ENCODE measurements at regions not wholly inside any gene's neighbourhood (a gene's known extent, or its start where the extent isn't known, plus 50 kb on each side); places are given as distances from the start of the nearest gene placed in this dataset.

- DNase-seq (no peak), ATAC-seq (ENCODE audit: low read depth) (no peak)
- ChIA-PET CTCF (no interaction called here), POLR2A (no interaction called here)
- TF ChIP-seq CTCF (IDR thresholded peaks at IDR 0.05) (no peak), EZH2 (IDR thresholded peaks at IDR 0.05; ENCODE audit: borderline replicate concordance, insufficient read depth, low read depth, low read length, poor library complexity, severe bottlenecking) (no peak)
- Histone ChIP-seq H3K4me2 (replicated peaks; ENCODE audit: low read depth, low read length, poor library complexity, severe bottlenecking) (no peak overlapping the region), H3K4me3 (ENCODE audit: control extremely low read depth in 1 of 5, extremely low read depth in 1 of 5, insufficient read depth in 1 of 5, low read depth in 2 of 5, low read length in 4 of 5) (no peak overlapping the region), H4K20me1 (ENCODE audit: control insufficient read depth, insufficient read depth, low read length, poor library complexity, severe bottlenecking) (no peaks in the 10 kb centered on the region), H3K9ac (ENCODE audit: low read length) (no peak overlapping the region), H3K27me3 (replicated peaks in 1 of 4; ENCODE audit: control extremely low read depth in 1 of 4, control insufficient read depth in 3 of 4, insufficient read depth in 4 of 4, low read length in 3 of 4) (peaks cover 0 to 10% (median 1%) of the 10 kb centered on the region in 4 experiments), H3K27ac (ENCODE audit: low read length in 2 of 2) (no peak overlapping the region), H3K9me3 (ENCODE audit: control extremely low read depth in 1 of 3, control insufficient read depth in 2 of 3, insufficient read depth in 1 of 3, low read length in 2 of 3) (no peaks in the 10 kb centered on the region), H3K36me3 (replicated peaks in 1 of 2; ENCODE audit: control extremely low read depth in 1 of 2, control insufficient read depth in 1 of 2, extremely low read depth in 1 of 2, insufficient read depth in 2 of 2, low read length in 1 of 2) (no peaks in the 10 kb centered on the region), H3K4me1 (ENCODE audit: control insufficient read depth in 2 of 2, insufficient read depth in 2 of 2, low read length in 2 of 2) (no peaks in the 10 kb centered on the region), H3K79me2 (ENCODE audit: control insufficient read depth, insufficient read depth, low read length) (no peaks in the 10 kb centered on the region), H2AFZ (ENCODE audit: insufficient read depth, low read depth, low read length, poor library complexity, severe bottlenecking) (no peak overlapping the region)
- Mint-ChIP-seq H3K27ac (no peak overlapping the region), H3K4me1 (no peaks in the 10 kb centered on the region), H3K9me3 (ENCODE audit: insufficient read depth) (peaks cover 2% of the 10 kb centered on the region), H3K4me3 (no peak overlapping the region), H3K27me3 (peaks cover 20% of the 10 kb centered on the region)
- intact Hi-C loops (cut with micrococcal nuclease): no loop called here
- WGBS (ENCODE audit: insufficient coverage): 95% methylated on average over 2 of the region's 5 CpGs
These were observed 111.0 kb downstream of the MRPL14 start for GRCh38 chr6:44016131-44016870.

- H3K36me3 ChIP-seq (replicated peaks in 1 of 2; ENCODE audit: control extremely low read depth in 1 of 2, control insufficient read depth in 1 of 2, extremely low read depth in 1 of 2, insufficient read depth in 2 of 2, low read length in 1 of 2): no peaks in the 10 kb centered on the region
- no peak overlapping the region for H3K4me2 ChIP-seq (replicated peaks; ENCODE audit: low read depth, low read length, poor library complexity, severe bottlenecking)
- H3K9me3 ChIP-seq (ENCODE audit: control extremely low read depth in 1 of 3, control insufficient read depth in 2 of 3, insufficient read depth in 1 of 3, low read length in 2 of 3): no peaks in the 10 kb centered on the region
- ChIA-PET CTCF (no interaction called here), POLR2A (no interaction called here)
- intact Hi-C loops (cut with micrococcal nuclease): no loop called here
- no peaks in the 10 kb centered on the region for H3K79me2 ChIP-seq (ENCODE audit: control insufficient read depth, insufficient read depth, low read length)
- Mint-ChIP-seq H3K9me3 (ENCODE audit: insufficient read depth) (no peaks in the 10 kb centered on the region), H3K4me1 (no peaks in the 10 kb centered on the region), H3K27me3 (peaks cover 24% of the 10 kb centered on the region), H3K27ac (no peak overlapping the region), H3K4me3 (no peak overlapping the region)
- H3K27ac ChIP-seq (ENCODE audit: low read length in 2 of 2): no peak overlapping the region
- WGBS (ENCODE audit: insufficient coverage): 25% methylated on average over 3 of the region's 3 CpGs
- no peak overlapping the region for H3K4me3 ChIP-seq (ENCODE audit: control extremely low read depth in 1 of 5, extremely low read depth in 1 of 5, insufficient read depth in 1 of 5, low read depth in 2 of 5, low read length in 4 of 5)
- H4K20me1 ChIP-seq (ENCODE audit: control insufficient read depth, insufficient read depth, low read length, poor library complexity, severe bottlenecking): no peaks in the 10 kb centered on the region
- peaks cover 0 to 6% (median 4%) of the 10 kb centered on the region in 4 experiments for H3K27me3 ChIP-seq (replicated peaks in 1 of 4; ENCODE audit: control extremely low read depth in 1 of 4, control insufficient read depth in 3 of 4, insufficient read depth in 4 of 4, low read length in 3 of 4)
- no peak for ATAC-seq (ENCODE audit: low read depth)
- H3K4me1 ChIP-seq (ENCODE audit: control insufficient read depth in 2 of 2, insufficient read depth in 2 of 2, low read length in 2 of 2): no peaks in the 10 kb centered on the region
- H3K9ac ChIP-seq (ENCODE audit: low read length): no peak overlapping the region
- TF ChIP-seq CTCF (IDR thresholded peaks at IDR 0.05): no peak
- TF ChIP-seq EZH2 (IDR thresholded peaks at IDR 0.05; ENCODE audit: borderline replicate concordance, insufficient read depth, low read depth, low read length, poor library complexity, severe bottlenecking): no peak
- DNase-seq: no peak
- H2AFZ ChIP-seq (ENCODE audit: insufficient read depth, low read depth, low read length, poor library complexity, severe bottlenecking): no peak overlapping the region
These were observed 115.2 kb downstream of the MRPL14 start for GRCh38 chr6:44012078-44012493.

All from B cell (primary cell).